Fibroblast of upper back skin (primary cell): ENCODE measurements at regions not wholly inside any gene's neighbourhood (a gene's known extent, or its start where the extent isn't known, plus 50 kb on each side); places are given as distances from the start of the nearest gene placed in this dataset.
"Not testable (repeated sequence)": the region's sequence is repeated elsewhere in the genome, so short reads cannot be mapped to it uniquely, and the experiment has no call there.

ENCODE experiments used
- DNase-seq: peaks from one replicate; pipeline ENCODE4 v3.0.0-alpha.2; 2013

DNA sequence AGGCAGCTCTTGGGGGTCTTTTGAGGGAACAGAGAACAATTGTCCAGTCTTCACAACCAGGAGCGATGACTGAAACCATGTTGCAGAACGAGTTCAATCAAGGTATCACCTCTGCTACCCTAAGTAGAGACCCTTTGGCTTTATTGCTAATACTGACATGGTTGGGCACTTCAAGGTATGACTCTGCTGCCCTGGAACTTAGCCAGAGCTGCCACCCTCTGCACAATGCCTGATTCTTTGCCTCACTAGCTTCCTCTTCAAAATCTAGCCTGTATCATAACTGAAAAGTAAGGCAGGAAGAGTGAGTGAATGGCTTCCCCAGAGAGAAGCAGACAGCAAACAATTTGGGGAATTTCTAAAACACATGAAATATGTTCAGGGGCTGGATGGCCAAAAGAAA, 592.7 kb upstream of the NRSN1 start:
- DNase-seq = no peak

DNA sequence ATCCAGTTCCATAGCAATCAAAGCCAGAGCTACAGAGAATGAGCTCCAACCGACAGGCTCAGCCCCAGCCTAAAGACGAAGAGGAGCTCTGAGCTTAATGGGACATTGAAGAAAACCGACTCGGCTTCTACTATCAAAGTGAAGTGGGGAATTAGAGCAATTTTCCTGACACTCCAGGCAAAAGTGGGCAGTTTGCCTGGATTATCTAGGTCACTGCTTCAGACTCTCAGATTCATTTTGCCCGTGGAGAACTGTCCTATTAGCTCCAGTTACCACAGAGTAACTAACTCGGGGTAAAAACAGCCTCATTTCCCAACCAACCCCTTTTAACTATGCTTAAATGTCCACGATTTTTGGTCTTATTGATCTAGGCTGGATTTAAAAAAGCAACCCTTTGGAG, 592.1 kb upstream of the NRSN1 start:
- DNase-seq = peak; percentile 24

DNA sequence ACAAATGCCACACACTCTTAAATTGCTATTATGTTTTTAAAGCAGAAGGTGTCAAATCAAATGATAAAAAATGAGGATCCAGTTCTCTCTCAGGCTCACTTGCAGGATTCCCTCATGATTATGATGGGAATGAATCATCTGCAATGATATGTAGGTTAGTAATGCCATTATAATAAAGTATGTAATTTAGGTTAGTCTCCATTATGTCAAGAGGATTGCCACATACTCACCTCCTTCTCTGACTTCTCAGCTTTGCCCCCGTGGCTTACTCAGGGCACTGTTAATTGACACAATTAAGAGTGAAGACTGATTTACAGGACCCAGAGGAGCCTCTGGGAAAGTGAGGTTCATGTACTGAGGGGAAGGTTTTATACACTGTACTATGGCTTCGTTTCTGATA, 591.7 kb upstream of the NRSN1 start:
- DNase-seq = peak; percentile 49

DNA sequence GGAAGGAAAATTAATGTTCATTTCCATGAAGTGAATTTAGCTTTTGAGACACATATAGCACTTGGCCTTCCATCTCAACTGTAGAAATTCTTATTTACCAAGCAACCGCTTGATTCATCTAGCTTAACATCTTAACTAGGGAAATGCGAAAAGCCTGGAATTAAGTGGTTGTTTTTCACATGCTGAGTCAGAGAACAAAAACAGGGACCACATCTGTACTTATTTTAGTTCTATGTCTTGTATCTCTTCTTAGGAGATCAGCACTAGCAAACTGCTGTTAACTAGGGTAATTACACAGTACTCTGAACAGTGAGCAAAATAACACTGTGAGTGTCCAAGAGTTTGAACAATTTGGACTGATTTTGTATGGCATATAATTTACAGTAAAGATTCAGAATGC, 590.9 kb upstream of the NRSN1 start:
- DNase-seq = peak; percentile 32

DNA sequence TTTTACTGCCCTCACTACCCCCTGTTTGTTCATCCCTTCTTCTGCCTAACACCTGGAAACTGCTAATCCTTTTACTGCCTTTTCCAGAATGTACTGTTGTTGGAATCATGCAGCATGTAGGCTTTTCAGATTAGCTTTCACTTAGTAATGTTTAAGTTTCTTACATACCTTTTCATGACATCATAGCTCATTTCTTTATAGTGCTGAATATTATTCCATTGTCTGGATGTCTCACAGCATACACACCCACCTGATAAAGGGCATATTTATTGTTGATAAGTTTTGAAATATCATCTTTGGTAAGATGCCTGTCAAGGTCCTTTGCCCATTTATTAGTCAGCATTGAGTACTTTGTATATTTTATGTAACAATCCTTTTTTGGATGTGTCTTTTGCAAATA, 588.2 kb upstream of the NRSN1 start:
- no peak for DNase-seq

DNA sequence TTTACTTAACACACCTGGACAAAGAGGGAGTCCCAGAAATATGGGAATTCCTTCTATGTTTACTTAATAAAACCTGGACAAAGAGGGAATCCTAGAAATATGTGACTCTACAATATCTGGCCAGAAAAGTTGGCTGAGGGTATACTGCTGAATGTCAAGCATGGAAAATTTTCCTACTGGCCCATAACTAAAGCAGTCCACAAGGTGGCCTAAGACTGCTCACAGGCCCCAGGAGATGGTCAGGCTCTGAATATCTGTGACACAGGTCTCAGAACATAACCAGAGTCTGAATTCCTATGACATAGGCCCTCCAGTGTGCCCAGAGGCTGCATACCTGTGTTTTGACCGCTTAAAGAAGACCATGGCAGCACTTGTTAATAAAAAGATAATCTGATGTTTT, 578.2 kb upstream of the NRSN1 start:
- DNase-seq = no peak

DNA sequence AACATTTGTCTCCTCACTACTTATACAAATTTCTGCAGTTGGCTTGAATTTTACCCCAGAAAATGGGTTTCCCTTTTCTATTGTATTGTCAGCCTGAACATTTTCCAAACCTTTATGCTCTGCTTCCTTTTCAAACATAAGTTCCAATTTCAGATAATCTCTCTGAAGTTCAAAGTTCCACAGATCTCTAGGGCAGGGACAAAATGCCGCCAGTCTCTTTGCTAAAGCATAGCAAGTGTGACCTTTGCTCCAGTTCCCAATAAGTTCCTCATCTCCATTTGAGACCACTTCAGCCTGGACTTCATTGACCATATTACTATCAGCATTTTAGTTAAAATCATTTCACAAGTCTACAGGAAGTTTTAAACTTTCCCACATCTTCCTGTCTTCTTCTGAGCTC, 571.1 kb upstream of the NRSN1 start:
- not testable (repeated sequence) for DNase-seq

DNA sequence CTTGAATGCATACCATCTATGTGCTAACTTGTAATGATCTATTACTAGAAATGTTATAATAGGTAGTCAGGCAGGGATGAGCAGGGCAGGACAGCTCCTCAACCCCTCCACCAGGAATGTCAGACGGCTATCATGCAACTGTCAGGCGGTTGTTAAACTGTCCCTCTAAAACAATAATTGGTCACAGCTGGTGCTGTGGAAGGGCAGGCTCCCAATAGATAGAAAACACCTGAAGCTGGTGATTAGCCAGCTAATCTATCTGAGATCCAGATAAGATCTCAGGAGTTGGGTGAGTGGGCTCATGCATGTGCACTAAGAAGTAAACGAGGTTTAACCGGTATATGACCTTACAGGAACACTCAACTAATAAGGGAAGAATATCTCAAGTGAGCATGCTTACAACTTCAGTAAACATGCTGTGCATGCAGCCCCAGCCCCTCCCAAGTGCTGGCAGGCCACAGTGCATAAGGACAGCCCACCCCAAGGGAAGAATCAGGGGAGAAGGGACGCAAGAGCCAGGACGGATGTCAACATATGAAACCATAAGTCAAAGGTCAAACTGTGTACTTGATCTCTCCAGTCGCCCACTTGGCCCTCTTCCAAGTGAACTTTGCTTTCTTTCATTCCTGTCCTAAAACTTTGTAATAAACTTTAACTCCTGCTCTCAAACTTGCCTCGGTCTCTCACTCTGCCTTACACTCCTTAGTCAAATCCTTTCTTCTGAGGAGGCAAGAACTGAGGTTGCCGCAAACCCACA, 566.2 kb upstream of the NRSN1 start:
- DNase-seq = no peak

DNA sequence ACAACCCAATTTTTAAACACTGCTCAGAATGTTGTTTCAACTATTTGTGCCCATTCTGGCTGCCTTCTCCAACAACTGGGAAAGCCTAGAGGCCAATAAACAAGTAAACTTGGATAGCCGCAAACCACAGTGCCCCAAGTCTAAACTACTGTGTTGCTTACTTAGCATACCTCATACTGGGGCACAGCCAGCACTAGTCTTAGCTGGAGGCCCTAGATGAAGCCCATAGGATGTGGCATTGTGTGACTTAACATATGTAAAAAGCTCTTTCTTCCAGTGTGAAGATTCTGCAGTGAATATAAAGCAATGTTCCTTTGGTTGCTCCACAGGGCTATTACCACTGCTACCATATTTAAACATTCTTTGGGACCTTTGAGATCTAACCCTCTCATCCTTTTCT, 564.3 kb upstream of the NRSN1 start:
- DNase-seq = no peak

DNA sequence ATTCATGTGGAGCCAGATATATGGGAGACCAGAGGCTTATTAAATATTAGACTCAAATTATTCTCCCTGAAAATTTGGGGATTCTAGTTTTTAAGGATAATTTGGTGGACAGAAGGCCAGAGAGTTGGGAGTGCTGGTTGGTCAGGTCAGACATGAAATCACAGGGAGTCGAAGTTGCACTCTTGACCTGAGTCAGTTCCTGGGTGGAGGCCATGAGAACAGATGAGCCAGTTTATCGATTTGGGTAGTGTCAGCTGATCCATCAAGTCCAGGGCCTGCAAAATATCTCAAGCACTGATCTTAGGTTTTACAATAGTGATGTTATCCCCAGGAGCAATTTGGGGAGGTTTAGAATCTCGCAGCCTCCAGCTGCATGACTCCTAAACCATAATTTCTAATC, 563.5 kb upstream of the NRSN1 start:
- no peak for DNase-seq

DNA sequence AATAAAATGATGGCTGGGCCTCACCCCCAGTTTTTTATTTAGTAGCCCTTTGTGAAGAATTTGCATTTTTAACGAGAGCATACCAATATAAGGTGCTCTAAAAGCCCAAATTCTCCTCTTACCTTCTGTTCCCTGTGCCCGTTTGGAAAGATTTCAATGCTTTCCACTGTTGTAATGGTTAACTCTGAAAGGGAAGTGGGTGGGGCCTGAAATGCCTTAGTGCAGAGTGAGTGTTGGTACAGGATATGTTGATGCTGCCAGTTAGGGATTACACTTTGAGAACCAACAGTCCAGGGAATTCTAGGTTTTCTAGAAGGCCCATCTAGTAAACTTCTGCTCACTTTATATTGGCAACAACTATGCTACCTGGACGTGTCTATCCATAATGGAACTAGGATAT, 562.7 kb upstream of the NRSN1 start:
- DNase-seq = no peak

DNA sequence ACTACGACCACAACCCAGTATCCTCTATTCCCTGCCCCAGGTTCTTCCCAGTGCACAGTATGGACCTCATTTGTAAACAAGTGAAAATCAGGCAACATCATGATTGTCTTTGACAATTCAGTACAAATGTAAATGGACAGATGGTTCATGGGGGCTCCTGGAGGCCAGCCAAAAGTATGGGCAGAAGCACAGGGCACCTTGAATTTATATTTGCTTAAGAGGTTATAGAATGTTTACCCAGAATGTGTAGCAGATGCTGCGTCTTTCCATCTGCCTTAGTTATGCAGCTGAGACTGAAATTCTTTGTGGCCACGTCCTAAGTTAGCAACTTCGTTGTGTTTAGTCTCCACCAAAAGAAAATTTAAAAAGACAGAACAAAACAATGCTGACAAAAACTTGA, 559.6 kb upstream of the NRSN1 start:
- no peak for DNase-seq

DNA sequence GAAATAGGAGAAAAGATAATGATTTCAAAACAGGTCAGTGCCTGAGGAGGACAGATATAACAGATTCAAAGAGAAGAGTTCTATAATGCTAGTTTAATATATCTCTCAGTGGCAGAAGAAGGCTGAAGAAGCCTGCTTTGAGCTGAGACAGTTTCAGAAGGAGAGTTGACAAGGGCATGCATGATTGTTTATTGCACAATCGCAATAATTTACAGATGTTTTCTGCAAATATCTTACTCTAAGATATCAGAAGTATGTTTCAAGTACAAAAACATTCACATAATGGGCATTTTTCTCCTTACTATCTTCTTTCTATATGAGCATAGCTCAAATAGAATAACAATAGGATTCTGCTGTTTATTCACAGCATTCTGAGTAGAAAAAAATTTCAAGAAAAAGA, 557.7 kb upstream of the NRSN1 start:
- DNase-seq = no peak

DNA sequence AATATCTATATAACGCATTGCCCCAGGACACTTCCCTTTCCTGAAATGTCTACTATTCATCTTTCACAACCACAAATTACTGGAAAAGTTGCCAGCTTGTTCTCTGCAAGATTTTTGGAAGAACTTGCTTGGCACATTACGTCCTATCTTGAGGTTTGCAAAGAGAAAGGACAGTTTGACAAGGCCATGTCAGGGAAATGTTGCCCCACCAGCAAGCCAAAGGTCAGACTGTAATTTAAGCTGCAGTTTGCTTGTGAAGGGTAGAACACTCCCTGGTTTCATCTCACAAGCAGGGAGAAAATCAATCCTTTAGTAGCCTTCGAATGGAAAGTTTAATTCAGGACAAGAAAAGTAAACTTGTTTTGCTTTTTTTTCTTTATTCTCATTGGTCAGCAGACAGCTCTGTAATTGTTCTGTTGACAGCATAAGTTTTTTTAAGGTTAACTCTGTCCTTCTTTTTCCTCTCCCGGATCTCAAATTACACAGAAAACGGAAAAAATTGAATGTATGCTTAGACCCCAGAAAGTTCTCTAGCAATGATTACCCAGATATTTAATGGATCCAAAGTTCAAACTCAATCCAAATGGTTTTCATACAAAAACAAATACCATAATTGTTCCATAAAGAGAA, 541.8 kb upstream of the NRSN1 start:
- peak; percentile 7 for DNase-seq

DNA sequence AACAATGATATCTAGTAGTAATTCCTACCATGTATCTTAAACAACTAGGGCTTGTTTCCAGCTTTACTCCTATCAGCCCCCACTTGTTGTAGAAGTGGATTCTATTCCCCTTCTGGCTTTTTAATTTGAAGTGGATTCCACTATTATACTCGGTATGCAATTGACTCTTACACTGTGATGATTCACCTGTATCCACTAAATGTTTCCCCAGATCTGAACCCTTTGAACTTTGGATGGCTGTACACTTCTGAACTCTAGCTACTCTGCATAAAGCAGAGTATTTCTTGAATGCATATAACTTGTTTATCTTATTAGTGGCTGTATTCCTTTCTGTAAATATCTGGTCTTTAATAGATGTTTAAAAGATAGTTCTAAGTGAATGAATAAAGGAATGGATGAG, 538.4 kb upstream of the NRSN1 start:
- no peak for DNase-seq

DNA sequence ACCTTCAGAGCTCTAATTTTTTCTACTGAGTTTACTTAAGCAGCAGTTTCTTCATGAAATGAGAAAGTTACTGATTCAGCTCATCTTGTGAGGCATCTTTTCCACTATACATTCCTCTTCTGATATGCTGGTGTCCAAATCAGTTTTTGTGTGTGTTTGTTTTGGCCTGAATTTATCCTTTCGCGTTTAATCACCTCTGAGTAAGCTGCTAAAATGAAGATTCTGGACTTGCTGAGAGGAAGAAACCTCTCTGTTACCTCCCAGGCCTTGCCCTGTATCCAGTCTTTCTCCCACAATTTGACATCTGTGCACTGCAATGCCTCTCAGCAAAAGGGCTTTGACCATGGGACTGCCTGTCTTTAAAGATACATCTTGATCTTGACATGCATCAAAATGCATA, 536.2 kb upstream of the NRSN1 start:
- DNase-seq = no peak

DNA sequence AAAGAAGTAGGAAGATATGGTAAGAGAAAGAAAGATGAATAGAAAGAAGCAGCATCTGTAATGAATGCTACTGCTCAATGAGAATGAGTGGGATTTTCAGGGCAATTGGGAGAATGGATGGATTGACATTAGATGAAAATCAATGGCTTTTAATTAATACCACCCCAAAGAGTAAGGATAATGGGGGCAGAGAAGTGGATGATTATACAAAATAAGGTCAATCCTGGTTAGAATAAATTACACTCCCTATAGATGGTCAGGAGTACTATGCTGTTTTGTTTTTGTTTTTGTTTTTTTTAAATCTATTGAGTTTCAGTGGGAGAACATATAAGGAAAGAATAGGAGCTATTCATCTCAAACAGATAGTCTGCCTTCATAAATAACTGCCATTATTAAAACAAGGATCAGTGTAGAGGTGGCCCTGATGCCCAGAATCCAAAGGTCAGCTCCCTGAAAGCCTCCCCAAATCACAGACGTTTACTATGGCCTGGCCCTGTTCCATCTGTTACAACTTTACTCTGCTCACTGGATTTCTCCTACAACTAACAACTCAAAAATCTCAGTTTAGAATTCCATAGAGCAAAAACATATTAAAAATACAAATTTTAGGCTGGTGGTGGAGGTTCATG, 535.4 kb upstream of the NRSN1 start:
- no peak for DNase-seq

DNA sequence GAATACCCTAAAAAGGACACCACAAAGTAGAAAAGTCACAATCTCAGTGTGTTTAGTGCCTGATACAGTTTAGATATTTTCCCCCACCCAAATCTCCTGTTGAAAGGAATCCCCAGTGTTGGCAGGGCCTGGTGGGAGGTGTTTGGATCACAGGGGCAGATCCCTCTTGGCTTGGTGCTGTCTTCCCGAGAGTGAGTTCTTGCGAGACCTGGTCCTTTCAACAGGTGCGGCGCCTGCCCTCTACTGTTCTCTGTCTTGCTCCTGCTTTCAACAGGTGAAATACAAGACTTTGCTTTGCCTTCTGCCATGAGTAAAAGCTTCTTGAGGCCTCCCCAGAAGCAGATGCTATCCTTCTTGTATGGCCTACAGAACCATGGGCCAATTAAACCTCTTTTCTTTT, 534.3 kb upstream of the NRSN1 start:
- DNase-seq = no peak

DNA sequence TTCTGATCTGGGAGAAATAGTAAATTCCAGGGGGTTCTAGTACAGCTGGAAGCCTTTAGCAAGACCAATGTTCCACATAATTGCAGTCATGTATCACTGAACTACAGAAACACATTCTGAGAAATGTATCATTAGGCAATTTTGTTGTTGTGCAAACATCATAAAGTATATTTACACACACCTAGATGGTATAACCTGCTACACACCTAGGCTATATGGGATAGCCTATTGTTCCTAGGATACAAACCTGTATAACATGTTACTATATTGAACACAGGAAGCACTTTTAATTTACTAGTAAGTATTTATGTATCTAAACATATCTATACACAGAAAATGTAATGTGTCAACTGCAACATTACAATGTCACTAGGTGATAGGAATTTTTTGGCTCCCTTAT, 525.9 kb upstream of the NRSN1 start:
- no peak for DNase-seq

DNA sequence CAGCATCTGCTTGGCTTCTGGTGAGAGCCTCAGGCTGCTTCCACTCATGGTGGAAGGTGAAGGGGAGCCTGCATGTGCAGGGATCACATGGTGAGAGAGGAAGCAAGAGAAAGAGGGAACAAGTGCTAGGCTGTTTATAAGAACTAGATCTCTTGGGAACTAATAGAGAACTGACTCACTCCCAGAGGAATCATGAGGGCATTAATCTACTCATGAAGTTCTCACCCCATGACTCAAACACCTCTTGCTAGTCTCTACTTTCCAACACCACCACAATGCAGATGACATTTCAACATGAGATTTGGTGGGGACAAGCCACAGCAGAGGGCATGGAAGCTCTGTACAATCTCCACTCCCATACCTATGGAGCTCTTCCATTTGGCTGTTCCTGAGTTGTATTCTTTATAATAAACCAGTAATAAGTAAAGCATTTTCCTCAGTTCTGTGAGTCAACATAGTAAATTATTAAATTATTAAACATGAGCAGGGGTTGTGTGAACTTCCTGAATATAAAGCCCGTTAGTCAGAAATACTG, 524.1 kb upstream of the NRSN1 start:
- no peak for DNase-seq

DNA sequence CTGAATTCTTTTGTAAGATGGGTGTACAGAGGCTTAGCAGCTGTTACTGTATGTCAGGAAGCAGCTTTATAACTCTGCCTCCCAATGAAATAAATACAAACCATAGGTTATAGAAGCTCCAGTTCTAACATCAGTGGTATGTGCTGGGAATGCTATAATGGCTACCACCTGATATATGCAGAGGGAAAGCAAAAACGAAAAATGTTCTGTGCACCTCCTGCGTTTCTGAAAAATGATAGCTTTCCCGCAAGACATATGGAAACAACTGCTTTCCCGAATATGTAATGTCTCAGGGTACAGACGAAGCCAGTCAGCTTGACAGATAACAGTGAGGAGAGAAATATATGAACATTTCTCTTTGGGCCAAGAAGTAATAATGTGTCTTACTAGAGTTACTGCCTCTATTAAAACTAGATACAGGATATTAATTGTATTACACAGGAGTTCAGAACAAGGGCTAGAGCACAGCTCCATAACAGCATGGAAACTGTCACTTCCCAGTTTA, 517.0 kb upstream of the NRSN1 start:
- DNase-seq = peak; percentile 2

DNA sequence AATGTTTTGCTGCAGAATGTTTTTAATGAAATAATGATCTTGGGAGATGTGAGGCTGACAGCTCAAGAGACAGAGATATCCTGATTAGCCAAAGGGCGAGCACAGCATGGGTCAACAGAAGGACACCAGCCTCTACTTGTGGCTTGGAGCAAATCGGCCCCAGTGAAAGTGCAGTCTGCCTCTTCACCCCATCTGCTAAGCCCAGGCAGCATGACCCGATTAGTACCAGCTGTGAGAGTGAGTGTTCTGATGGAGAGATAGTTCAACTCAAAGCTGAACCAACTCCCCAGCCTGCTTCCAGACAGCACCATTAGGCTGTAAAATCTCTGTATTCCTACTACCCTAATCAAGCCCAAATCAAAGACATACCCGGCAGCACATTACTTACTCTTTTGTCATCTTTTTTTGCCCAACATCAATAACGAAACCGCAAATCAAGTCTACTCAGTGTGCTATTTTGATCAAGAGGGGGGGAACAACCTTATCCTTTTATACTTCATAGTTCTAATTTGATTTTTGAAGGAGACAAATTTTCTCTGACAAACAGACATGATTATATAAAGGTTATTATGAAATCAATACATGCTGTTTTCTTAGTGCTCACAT, 514.1 kb upstream of the NRSN1 start:
- DNase-seq = no peak

DNA sequence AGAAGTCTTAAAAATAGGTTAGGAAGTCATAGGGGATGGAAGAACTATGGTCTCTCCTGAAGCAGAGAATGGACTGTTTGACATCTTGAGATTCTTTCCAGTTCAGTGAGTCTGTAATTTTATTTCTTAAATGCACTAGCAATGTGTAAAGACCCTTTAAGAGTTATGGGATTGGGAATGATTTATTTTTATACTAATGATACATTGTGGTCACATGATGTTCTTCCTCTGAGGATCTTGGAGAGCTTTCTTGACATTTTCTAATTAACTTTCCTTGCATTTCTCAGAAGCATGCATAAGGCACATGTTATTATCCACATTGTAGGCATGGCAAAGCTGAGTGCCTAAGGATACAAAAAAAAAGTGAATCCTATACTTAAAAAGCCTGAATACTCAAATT, 507.6 kb upstream of the NRSN1 start:
- no peak for DNase-seq
